K562 (cell line): ENCODE measurements at regions not wholly inside any gene's neighbourhood (a gene's known extent, or its start where the extent isn't known, plus 50 kb on each side); places are given as distances from the start of the nearest gene placed in this dataset.

Experiments
- ATAC-seq: fragments of 200-7000 bp; cut with Tn5 transposase; 3 replicates; pipeline ENCODE4 v1.9.1; 2020; ENCODE audit warnings: moderate library complexity
- BruUV-seq: library from RNA; stranded (reverse); fragments of 400-500 nt; replicated peaks from 2 replicates; lab custom pipeline; 2021; lab: Mats Ljungman, UMichigan
- CTCF ChIA-PET: fragments of 300-600 bp; formaldehyde crosslinking; extraction: SDS; loops from one replicate; lab custom pipeline; 2021; ENCODE audit warnings: low intra/inter-chr PET ratio; lab: Yijun Ruan, JAX
- POLR2A ChIA-PET: fragments of 300-600, 350-650 bp; sonication (Branson Sonifier 250); formaldehyde crosslinking; extraction: SDS; loops from one replicate; lab custom pipeline; 2021; ENCODE audit warnings: antibody characterized with exemption, inconsistent platforms; lab: Yijun Ruan, JAX
- DNase-seq, 4 experiments: peaks; one replicate each; pipeline versions ENCODE4 v3.0.0 to v3.0.0-alpha.2; 2011 to 2018; ENCODE audit warnings: low spot score in 3 of 4, mixed read lengths in 3 of 4; ENCODE audit errors: extremely low read depth in 1 of 4
- FAIRE-seq: peaks from 2 replicates; lab custom pipeline; 2011; peaks lifted over from hg19 to GRCh38; lab: Jason Lieb, UNC
- H2AFZ ChIP-seq: 2 replicates; pipeline ENCODE4 v1.6.0; 2011; ENCODE audit warnings: low read depth, low read length, control low read depth, inconsistent platforms
- H3K27ac ChIP-seq: fragments of 200-600 bp; 3 replicates; pipeline ENCODE4 v1.8.0; 2011; ENCODE audit warnings: low read depth, mild to moderate bottlenecking, control low read depth, inconsistent platforms, low read length, moderate library complexity, mixed read lengths; ENCODE audit errors: extremely low read depth
- H3K27me3 ChIP-seq, 2 experiments: fragments of 300-600 bp in 1 of 2; 2 replicates in 1 of 2; 3 replicates in 1 of 2; pipeline versions ENCODE4 v1.6.0 to v1.8.0; 2011; ENCODE audit warnings: inconsistent platforms in 2 of 2, low read length in 2 of 2, mild to moderate bottlenecking in 1 of 2, mixed read lengths in 1 of 2, moderate library complexity in 1 of 2; ENCODE audit not compliant: control insufficient read depth in 2 of 2, insufficient read depth in 2 of 2
- H3K36me3 ChIP-seq: fragments of 300-600 bp; 3 replicates; pipeline ENCODE4 v1.8.0; 2011; ENCODE audit warnings: mild to moderate bottlenecking, low read length, inconsistent platforms; ENCODE audit not compliant: control insufficient read depth, insufficient read depth
- H3K4me1 ChIP-seq, 2 experiments: fragments of 200-600 bp in 1 of 2; replicated peaks in 1 of 2; 2 replicates in 1 of 2; 3 replicates in 1 of 2; pipeline versions ENCODE4 v1.5.1 to v1.8.0; 2011; ENCODE audit warnings: inconsistent platforms in 2 of 2, low read length in 2 of 2, mild to moderate bottlenecking in 1 of 2, mixed read lengths in 1 of 2, moderate library complexity in 1 of 2; ENCODE audit not compliant: control insufficient read depth in 2 of 2, insufficient read depth in 2 of 2
- H3K4me2 ChIP-seq: 2 replicates; pipeline ENCODE4 v1.6.1; 2011; ENCODE audit warnings: low read length, control low read depth, inconsistent platforms, mixed read lengths; ENCODE audit not compliant: insufficient read depth
- H3K4me3 ChIP-seq: fragments of 200-600 bp; sonication (generic), shearing (Covaris generic); 2 replicates; pipeline ENCODE4 v1.5.1; 2016; ENCODE audit warnings: control low read depth, inconsistent platforms
- H3K79me2 ChIP-seq: fragments of 200-600 bp; 3 replicates; pipeline ENCODE4 v1.8.0; 2011; ENCODE audit warnings: low read length, inconsistent platforms; ENCODE audit not compliant: control insufficient read depth, insufficient read depth
- H3K9ac ChIP-seq, 2 experiments: 2 replicates each; pipeline versions ENCODE4 v1.6.0 to v1.6.1; 2011; ENCODE audit warnings: low read depth in 2 of 2, low read length in 2 of 2, control low read depth in 1 of 2, inconsistent platforms in 1 of 2, mild to moderate bottlenecking in 1 of 2, mixed read lengths in 1 of 2; ENCODE audit not compliant: insufficient read depth in 1 of 2
- H3K9me1 ChIP-seq: one replicate; pipeline ENCODE4 v1.6.0; 2011; ENCODE audit warnings: inconsistent platforms, mild to moderate bottlenecking, low read length, moderate library complexity; ENCODE audit not compliant: control insufficient read depth, insufficient read depth
- H3K9me3 ChIP-seq: replicated peaks from 2 replicates; pipeline ENCODE4 v1.5.1; 2011; ENCODE audit warnings: low read depth, low read length, inconsistent platforms; ENCODE audit not compliant: control insufficient read depth, insufficient read depth
- H4K20me1 ChIP-seq: replicated peaks from 2 replicates; pipeline ENCODE4 v1.6.1; 2011; ENCODE audit warnings: low read length, inconsistent platforms, mixed read lengths; ENCODE audit not compliant: control insufficient read depth, insufficient read depth
- AFF1 ChIP-seq, 2 experiments: fragments of 450-650 bp; IDR thresholded peaks; 2 replicates each; pipeline ENCODE4 v1.6.1; 2018; ENCODE audit warnings: mild to moderate bottlenecking in 2 of 2, low read depth in 1 of 2; ENCODE audit not compliant: partially characterized antibody in 2 of 2
- BCL6 ChIP-seq: fragments of 250-450 bp; sonication (Bioruptor Pico); IDR thresholded peaks from 2 replicates; pipeline ENCODE4 v1.4.0; 2020
- EP400 ChIP-seq: fragments of 450-650 bp; IDR thresholded peaks from 2 replicates; pipeline ENCODE4 v1.6.1; 2017; ENCODE audit warnings: antibody characterized with exemption, mild to moderate bottlenecking, moderate library complexity
- ID3 ChIP-seq, 2 experiments: fragments of 250-450 bp in 1 of 2; fragments of 450-650 bp in 1 of 2; sonication (Bioruptor Pico) in 1 of 2; IDR thresholded peaks; 2 replicates each; pipeline versions ENCODE4 v1.6.1 to v1.8.0; 2016 to 2021; ENCODE audit warnings: mild to moderate bottlenecking in 2 of 2, moderate library complexity in 2 of 2, missing compliant biosample characterization in 1 of 2, missing genetic modification characterization in 1 of 2
- KLF13 ChIP-seq: fragments of 450-650 bp; IDR thresholded peaks from 2 replicates; pipeline ENCODE4 v1.6.1; 2016; ENCODE audit warnings: missing genetic modification characterization, low read depth, mild to moderate bottlenecking, missing compliant biosample characterization, moderate library complexity, borderline replicate concordance
- MAFK ChIP-seq: IDR thresholded peaks from 2 replicates; pipeline ENCODE4 v1.6.1; 2011; ENCODE audit warnings: low read length, improper control_type of control experiment
- MTF1 ChIP-seq: fragments of 250-450 bp; sonication (Bioruptor Pico); IDR thresholded peaks from 2 replicates; pipeline ENCODE4 v1.9.0; 2021; ENCODE audit warnings: moderate library complexity, mild to moderate bottlenecking, inconsistent platforms, borderline replicate concordance
- PPARD ChIP-seq: fragments of 250-450 bp; sonication (Bioruptor Pico); IDR thresholded peaks from 2 replicates; pipeline ENCODE4 v1.8.0; 2022; ENCODE audit warnings: inconsistent platforms, mild to moderate bottlenecking, moderate library complexity
- RUNX1 ChIP-seq: sonication (generic); IDR thresholded peaks from 2 replicates; pipeline ENCODE4 v1.6.1; 2016; ENCODE audit warnings: antibody characterized with exemption, low read depth
- SMARCC2 ChIP-seq: fragments of 450-650 bp; IDR thresholded peaks from 2 replicates; pipeline ENCODE4 v1.6.1; 2017; ENCODE audit warnings: antibody characterized with exemption, moderate library complexity, mild to moderate bottlenecking, low read depth
- STAT6 ChIP-seq: sonication (generic); formaldehyde crosslinking; IDR thresholded peaks from 2 replicates; pipeline ENCODE4 v1.8.1; 2023; ENCODE audit warnings: mild to moderate bottlenecking, missing genetic modification reagents
- XRCC4 ChIP-seq: IDR thresholded peaks from one replicate; pipeline ENCODE4 v1.6.1; 2011; ENCODE audit not compliant: insufficient read depth, insufficient read length; ENCODE audit errors: extremely low read depth
- ZBTB17 ChIP-seq: fragments of 450-650 bp; formaldehyde crosslinking; IDR thresholded peaks from 2 replicates; pipeline ENCODE4 v1.4.0; 2020; ENCODE audit warnings: mild to moderate bottlenecking
- ZEB2 ChIP-seq: fragments of 450-650 bp; IDR thresholded peaks from 2 replicates; pipeline ENCODE4 v1.6.1; 2016
- ZNF217 ChIP-seq: sonication (generic); formaldehyde crosslinking; IDR thresholded peaks from 2 replicates; pipeline ENCODE4 v1.8.0; 2022; ENCODE audit warnings: mild to moderate bottlenecking, missing genetic modification reagents
- WGBS: fragments of 100-300 bp; shearing (Covaris generic); methylation state at CpG from one replicate; pipeline ENCODE4 v1.1.6; 2016; ENCODE audit warnings: low coverage, mixed read lengths; ENCODE audit not compliant: insufficient coverage; ENCODE audit errors: missing lambda C conversion rate; 5-methylcytosine and 5-hydroxymethylcytosine counted together
- in situ Hi-C: fragments of 300-500 bp; cut with MboI; formaldehyde crosslinking; loops from 4 replicates; pipeline ENCODE4 v1.15.0; 2018; ENCODE audit warnings: inconsistent platforms, mixed read lengths
- intact Hi-C: fragments of 100-400 bp; cut with micrococcal nuclease; formaldehyde crosslinking; loops from 2 replicates; pipeline ENCODE4 v1.14.2; 2022
- TF ChIP-seq, protein P1 (sequence below): sonication (generic); formaldehyde crosslinking; IDR thresholded peaks from 2 replicates; pipeline ENCODE4 v1.8.1; 2023; ENCODE audit warnings: mild to moderate bottlenecking, missing genetic modification reagents

DNA sequence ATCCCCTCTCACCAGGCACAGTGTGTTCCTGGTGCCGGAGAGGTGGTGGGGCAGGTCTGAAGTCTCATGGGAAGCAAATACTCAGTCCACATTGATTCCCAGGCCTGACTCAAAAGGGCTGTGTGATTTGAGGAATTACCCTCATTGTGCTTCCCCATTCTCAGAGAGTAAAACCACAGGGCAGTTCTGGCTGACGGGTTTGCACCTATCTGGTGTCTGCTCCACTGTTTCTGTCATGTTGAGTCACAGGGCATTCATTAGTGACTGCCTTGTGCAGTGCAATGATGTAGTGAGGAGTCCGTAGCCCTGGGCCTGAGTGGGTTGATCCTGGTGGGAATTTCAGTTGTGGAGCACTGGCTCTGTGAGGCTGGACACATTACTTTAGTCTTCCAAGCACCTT is 85.2 kb upstream of the ARHGAP20 start:
- H3K9ac ChIP-seq: no peak overlapping the region
- H3K27ac ChIP-seq: no peak overlapping the region
- FAIRE-seq: no peak
- H3K9me3 ChIP-seq: no peaks in the 10 kb centered on the region
- no peak overlapping the region for H3K4me2 ChIP-seq
- no peak overlapping the region for H2AFZ ChIP-seq
- no peak for DNase-seq
- no peaks in the 10 kb centered on the region for H4K20me1 ChIP-seq
- ATAC-seq: no peak
- no peaks in the 10 kb centered on the region for H3K4me1 ChIP-seq
- POLR2A ChIA-PET: no interaction called here
- 3% methylated on average over 3 of the region's 3 CpGs for WGBS
- in situ Hi-C loops: no loop called here
- H3K36me3 ChIP-seq: no peaks in the 10 kb centered on the region
- no peaks in the 10 kb centered on the region for H3K27me3 ChIP-seq
- intact Hi-C loops: no loop called here
- BruUV-seq: no TSS peak
- H3K4me3 ChIP-seq: no peak overlapping the region
- H3K79me2 ChIP-seq: no peaks in the 10 kb centered on the region
- H3K9me1 ChIP-seq: no peaks in the 10 kb centered on the region
- CTCF ChIA-PET: no interaction called here
- no peak for TF ChIP-seq EP400
- TF ChIP-seq STAT6 (CRISPR knock-in tag): no peak
- TF ChIP-seq ZBTB17 (CRISPR knock-in tag): no peak
- TF ChIP-seq ZNF217 (CRISPR knock-in tag): no peak
- TF ChIP-seq MAFK: no peak
- TF ChIP-seq KLF13 (tag): no peak
- no peak for TF ChIP-seq MTF1 (CRISPR knock-in tag)
- TF ChIP-seq PPARD (CRISPR knock-in tag): no peak
- TF ChIP-seq ID3 (CRISPR knock-in tag; IDR thresholded peaks at IDR 0.05): no peak
- no peak for TF ChIP-seq ID3 (tag; IDR thresholded peaks at IDR 0.05)
- no peak for TF ChIP-seq SMARCC2
- no peak for TF ChIP-seq RUNX1
- TF ChIP-seq BCL6: no peak
- TF ChIP-seq ZEB2: no peak
- no peak for TF ChIP-seq XRCC4
- no peak for TF ChIP-seq AFF1 (IDR thresholded peaks at IDR 0.05; ENCODE audit: low read depth in 1 of 2, partially characterized antibody in 2 of 2)
- TF ChIP-seq, protein P1, sequence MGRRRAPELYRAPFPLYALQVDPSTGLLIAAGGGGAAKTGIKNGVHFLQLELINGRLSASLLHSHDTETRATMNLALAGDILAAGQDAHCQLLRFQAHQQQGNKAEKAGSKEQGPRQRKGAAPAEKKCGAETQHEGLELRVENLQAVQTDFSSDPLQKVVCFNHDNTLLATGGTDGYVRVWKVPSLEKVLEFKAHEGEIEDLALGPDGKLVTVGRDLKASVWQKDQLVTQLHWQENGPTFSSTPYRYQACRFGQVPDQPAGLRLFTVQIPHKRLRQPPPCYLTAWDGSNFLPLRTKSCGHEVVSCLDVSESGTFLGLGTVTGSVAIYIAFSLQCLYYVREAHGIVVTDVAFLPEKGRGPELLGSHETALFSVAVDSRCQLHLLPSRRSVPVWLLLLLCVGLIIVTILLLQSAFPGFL (CRISPR knock-in tag): no peak
